GM18520 (cell line): ENCODE measurements at regions not wholly inside any gene's neighbourhood (a gene's known extent, or its start where the extent isn't known, plus 50 kb on each side); places are given as distances from the start of the nearest gene placed in this dataset.

Experiments
- ATAC-seq: cut with Tn5 transposase; IDR thresholded peaks from one replicate; pipeline ENCODE4 v1.9.1; 2021; ENCODE audit not compliant: unreplicated experiment

DNA sequence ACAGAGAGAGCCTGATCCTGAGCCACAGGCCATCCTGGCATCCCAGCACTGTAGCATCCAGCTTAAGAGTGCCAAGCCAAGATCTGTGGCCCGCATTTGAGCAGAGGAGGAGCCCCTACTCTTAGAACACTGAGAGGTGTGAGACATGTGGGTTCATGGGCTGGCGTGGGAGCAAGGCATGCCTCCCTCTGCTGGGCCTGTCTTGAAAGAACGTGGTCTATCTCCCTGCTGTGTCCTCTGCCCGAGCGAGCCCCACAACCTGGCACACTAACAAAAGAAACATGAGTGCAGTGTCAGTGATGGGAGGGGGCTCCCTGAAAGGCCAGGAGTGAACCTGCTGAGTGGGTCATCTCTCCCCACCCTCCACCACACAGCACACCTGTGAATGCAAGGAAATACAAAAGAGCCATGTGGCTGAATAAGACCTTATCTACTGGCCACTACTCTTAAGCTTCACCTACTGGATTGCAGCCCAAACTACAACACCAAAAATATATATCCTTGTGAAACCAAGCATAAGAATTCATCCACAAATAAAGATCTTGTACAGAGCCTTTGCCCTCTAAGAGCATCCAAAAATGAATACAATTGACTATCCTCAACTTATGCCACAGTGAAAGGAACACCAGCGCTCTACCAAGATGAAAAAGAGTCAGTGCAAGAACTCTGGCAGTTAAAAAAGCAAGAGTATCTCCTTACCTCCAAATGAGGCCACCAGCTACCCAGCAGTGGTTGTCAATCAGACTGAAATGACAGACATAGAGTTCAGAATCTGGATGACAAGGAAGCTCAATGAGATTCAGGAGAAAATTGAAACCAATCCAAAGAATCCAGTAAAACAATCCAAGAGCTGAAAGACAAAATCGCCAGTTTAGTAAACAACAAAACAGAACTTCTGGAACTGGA is 259.4 kb upstream of the DAB1 start:
- no peak for ATAC-seq

DNA sequence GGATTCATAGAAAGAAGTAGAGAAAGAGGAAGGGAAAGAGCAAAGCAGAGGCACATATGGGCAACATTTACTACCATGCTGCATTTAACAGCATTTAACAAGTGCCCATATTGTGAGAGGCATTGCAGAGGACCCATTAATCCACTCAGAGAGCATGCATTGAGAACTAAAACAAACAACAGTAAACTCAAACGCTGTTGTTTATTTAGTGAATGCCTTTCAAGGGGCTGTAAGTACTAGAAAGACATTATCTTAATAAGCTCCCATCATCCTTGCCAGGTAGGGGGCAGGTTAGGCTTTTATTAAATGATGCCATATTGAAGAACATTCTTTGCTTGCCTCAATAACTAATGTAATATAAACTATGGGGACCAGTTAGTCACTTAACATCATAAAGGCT is 254.3 kb upstream of the DAB1 start:
- ATAC-seq = no peak

GRCh38 chr1:57675776-57676175 is 251.9 kb upstream of the DAB1 start:
- ATAC-seq = no peak

DNA sequence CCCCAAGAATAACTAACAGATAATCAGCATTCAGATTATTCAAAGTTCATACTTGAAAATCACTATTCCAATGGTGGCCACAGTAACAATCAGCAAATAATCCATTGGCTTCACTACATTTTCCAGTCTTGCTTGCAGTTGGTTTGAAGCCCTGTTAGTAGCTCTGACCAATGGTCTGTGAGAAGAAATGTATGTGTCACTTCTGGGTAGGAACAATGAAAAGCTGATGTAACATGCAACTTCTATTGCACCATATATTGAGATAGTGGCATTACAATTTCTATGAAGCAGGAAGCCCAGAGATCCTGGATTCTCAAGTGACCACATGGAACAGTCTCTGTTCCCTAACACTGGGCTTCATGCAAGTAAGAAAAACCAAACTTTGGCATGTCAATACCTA is 250.9 kb upstream of the DAB1 start:
- ATAC-seq = no peak

GRCh38 chr1:57672346-57673140 is 248.7 kb upstream of the DAB1 start:
- ATAC-seq = no peak

DNA sequence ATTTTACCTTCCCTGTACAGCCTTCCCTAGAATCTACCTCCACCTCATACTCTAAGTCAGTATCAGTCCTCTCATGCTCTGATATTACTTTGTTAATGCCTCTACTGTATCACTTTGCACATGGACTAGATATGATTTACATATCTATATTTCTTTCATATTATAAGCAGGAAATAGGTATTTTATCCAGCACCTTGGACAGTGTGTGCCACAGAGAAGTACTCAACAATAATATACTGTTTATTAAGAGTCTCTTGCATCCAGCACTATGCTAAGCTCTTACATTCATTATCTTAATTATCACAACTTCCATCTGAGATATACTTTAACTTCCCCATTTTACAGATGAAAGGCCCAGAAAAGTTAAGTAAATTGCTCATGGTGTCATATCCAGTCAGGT is 247.9 kb upstream of the DAB1 start:
- no peak for ATAC-seq

- ATAC-seq = no peak
Measured at GRCh38 chr1:57659804-57660203, 235.9 kb upstream of the DAB1 start.

GRCh38 chr1:57655161-57655560 is 231.3 kb upstream of the DAB1 start:
- no peak for ATAC-seq

DNA sequence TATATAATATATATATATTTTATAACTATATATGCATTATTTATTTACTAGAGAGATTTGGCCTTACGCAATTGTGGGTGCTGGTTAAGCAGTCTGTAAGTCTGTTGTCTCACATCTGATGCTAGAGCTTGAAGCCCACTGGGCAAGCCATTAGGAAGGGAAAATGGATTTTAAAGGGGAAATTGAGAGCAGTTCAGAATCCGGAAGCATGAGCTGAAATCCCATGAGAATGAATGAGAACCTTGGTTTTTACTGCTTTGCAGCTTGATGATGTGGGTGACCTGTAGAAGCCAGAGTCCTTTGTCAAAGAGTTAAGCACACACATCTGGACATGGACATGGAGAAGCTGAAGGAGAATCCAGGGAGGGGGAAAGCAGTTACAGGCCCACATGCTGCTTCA is 220.8 kb upstream of the DAB1 start:
- no peak for ATAC-seq

DNA sequence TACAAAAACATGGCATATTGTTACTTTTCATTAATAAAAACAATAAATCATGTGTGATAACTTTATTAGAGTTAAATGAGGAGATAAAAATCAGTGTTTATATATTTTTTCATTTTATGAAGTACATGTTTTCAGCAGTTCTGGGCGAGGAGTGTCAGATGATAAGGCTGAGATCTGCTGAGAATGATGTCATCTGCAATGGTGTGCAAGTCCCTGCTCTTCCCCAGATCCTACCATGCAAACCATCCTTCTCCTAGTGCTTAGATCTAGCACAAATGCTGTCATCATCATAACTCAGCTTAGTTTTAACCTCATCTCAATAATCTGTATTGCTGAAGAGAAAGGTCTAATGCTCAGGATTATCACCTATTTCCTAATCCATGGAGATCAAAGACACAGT is 214.4 kb upstream of the DAB1 start:
- no peak for ATAC-seq

DNA sequence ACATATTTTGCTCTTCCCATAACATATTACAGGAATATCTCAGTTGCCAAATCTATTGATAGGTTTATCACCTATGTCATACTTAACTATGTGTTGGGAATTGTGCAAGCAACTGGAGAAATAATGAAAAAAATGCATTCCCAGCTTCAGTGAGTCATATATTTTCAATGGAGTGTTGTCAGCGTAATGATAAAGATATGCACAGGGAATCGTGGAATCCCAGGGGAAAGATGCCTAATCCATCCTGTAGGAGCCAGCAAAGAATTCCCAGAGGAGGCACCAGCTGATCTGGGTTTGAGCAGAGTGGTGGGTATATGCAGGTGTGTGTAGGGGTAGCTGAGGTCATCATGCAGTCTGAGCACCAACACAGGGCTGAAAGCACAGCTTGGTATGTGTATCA is 213.3 kb upstream of the DAB1 start:
- no peak for ATAC-seq

- ATAC-seq = no peak
Measured at GRCh38 chr1:57633881-57634280, 210.0 kb upstream of the DAB1 start.

GRCh38 chr1:57633056-57633455 is 209.2 kb upstream of the DAB1 start:
- no peak for ATAC-seq

DNA sequence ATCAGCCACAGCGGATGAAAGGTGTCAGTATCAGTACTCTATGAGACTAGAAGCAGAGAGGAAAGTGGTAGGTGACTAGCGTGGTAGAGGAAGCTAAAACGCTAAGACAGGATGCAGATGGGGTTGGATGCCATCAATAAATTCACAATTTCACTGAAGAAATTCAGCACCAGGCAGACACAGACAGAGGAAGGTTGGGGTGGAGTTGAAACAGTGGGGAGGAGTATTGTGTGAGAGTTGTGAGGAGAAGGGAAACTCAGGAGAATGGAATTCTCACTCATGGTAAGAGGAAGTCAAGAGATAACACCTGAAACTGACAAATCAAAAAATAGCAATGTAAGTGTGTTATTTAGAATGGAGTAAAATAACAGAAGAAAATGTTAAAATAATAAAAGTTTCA is 208.5 kb upstream of the DAB1 start:
- ATAC-seq = no peak

- ATAC-seq = no peak
Measured at GRCh38 chr1:57627612-57628011, 203.8 kb upstream of the DAB1 start.

DNA sequence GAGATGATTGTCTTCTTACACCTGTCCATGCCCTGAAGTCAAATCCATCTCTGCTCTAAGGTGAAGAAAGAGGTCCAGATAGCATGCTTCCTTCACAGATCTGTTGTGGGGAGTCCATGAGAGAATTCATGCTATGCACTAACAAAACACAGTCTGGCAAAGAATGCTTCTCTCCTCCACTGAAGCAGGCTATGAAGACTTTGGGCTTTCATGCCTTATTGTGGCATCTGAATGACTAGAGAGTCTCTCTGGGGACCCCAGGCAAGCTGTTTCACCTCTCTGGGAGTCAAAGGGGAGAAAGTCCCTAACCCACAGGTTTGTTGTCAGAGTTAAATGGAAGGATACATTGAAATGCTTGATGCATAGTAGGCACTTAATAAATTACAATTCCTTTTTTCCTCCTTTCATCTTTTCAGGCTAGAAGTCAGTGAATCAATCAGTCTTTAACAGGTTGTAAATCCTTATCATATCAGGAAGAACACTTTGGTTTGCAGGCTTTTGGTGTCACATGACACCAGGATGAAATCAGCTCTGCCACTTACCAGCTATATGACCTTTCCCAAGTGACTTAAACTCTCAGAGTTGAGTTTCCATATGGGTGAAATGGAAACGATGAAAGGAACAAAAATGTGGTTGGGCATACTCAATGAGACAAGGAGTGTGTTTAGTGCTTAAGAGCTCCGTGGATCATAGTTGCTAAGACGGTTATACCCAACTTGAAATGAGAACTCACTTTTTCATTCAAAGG is 200.1 kb upstream of the DAB1 start:
- ATAC-seq = no peak

GRCh38 chr1:57623039-57623790 is 199.4 kb upstream of the DAB1 start:
- no peak for ATAC-seq

GRCh38 chr1:57621776-57622175 is 197.9 kb upstream of the DAB1 start:
- no peak for ATAC-seq

DNA sequence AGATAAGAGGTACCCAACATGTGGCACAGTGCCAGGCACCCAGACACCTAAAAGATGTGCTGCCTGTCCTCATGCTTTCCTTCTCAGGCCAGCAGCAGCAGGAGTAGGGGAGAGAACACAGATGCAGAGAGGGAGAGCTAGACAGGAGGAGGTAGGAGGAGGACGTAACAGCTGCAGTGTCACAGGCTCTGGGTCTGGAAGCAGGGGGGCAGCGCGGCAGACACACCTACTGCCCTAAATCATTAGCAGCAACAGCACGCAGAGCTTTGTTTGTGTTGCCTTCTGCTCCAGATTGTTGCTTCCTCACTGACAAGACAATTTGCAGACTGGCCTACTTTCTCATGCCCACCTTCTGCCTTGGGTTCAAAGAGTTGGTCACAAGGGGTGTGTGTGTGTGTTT is 196.7 kb upstream of the DAB1 start:
- ATAC-seq = no peak

DNA sequence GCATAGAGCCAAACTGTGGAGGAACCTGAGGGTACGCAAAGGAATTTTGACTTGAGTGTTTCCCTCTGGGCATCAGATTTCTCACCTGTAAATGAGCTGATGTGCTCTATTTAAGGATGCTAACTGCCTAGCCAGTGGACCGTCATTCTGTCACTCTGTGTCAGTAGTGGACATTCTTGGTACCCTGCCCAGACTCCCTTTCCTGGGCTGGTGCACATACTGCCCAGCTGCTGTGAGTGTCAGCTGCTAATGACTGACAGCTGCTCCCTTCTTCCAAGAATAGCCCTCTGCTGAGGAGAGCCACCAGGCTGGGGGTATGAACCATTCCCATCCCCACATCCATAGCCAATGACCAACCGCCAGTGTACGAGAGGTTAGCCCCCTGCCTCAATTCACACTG is 193.1 kb upstream of the DAB1 start:
- no peak for ATAC-seq

DNA sequence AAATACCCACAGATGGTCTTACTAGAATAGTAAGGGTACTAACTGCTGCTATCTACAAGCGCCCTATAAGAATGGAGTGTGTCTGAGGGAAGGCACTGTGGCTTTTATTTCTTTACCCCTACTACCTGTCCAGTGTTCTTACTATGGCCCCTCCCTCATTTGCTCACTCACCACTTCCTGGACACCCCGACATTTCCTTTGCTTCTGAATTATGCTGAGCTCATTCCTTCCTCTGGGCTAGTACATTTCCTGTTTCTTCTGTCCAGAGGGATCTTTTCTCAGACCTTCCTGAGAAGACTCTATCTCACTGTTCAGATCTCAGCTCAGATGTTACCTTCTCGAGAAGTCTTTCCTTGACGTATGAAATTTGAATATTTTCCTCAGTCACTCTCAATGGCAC is 192.1 kb upstream of the DAB1 start:
- no peak for ATAC-seq
